Neural cell (in vitro differentiated cells): ENCODE measurements at regions not wholly inside any gene's neighbourhood (a gene's known extent, or its start where the extent isn't known, plus 50 kb on each side); places are given as distances from the start of the nearest gene placed in this dataset.

Experiments used
- CTCF ChIP-seq: fragments of 450-650 bp; IDR thresholded peaks from 2 replicates; pipeline ENCODE4 v1.5.1; 2014; ENCODE audit warnings: antibody characterized with exemption, mild to moderate bottlenecking, moderate library complexity; ENCODE audit not compliant: poor library complexity, severe bottlenecking
- EZH2 ChIP-seq: fragments of 200-600, 300-800 bp; shearing (Covaris generic), sonication (generic); IDR thresholded peaks from 2 replicates; pipeline ENCODE4 v1.6.1; 2014; ENCODE audit warnings: antibody characterized with exemption, low read length, borderline replicate concordance, mild to moderate bottlenecking; ENCODE audit not compliant: insufficient read depth, poor library complexity, severe bottlenecking
- POLR2AphosphoS5 ChIP-seq: IDR thresholded peaks from 2 replicates; pipeline ENCODE4 v1.6.1; 2012
- SMC3 ChIP-seq: fragments of 450-650 bp; conservative IDR thresholded peaks from 2 replicates; pipeline ENCODE4 v1.6.1; 2014; ENCODE audit warnings: antibody characterized with exemption, mild to moderate bottlenecking, moderate library complexity; ENCODE audit not compliant: poor library complexity
- TF ChIP-seq, protein P1 (sequence below): IDR thresholded peaks from 2 replicates; pipeline ENCODE4 v1.6.1; 2012; ENCODE audit warnings: borderline replicate concordance

GRCh38 chr13:97653443-97654140 is 219.6 kb downstream of the RAP2A start:
- TF ChIP-seq, protein P1, sequence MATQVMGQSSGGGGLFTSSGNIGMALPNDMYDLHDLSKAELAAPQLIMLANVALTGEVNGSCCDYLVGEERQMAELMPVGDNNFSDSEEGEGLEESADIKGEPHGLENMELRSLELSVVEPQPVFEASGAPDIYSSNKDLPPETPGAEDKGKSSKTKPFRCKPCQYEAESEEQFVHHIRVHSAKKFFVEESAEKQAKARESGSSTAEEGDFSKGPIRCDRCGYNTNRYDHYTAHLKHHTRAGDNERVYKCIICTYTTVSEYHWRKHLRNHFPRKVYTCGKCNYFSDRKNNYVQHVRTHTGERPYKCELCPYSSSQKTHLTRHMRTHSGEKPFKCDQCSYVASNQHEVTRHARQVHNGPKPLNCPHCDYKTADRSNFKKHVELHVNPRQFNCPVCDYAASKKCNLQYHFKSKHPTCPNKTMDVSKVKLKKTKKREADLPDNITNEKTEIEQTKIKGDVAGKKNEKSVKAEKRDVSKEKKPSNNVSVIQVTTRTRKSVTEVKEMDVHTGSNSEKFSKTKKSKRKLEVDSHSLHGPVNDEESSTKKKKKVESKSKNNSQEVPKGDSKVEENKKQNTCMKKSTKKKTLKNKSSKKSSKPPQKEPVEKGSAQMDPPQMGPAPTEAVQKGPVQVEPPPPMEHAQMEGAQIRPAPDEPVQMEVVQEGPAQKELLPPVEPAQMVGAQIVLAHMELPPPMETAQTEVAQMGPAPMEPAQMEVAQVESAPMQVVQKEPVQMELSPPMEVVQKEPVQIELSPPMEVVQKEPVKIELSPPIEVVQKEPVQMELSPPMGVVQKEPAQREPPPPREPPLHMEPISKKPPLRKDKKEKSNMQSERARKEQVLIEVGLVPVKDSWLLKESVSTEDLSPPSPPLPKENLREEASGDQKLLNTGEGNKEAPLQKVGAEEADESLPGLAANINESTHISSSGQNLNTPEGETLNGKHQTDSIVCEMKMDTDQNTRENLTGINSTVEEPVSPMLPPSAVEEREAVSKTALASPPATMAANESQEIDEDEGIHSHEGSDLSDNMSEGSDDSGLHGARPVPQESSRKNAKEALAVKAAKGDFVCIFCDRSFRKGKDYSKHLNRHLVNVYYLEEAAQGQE, result no peak
- TF ChIP-seq CTCF (no peak), POLR2AphosphoS5 (no peak), SMC3 (no peak), EZH2 (no peak)
